GM12878 (cell line): ENCODE measurements at regions not wholly inside any gene's neighbourhood (a gene's known extent, or its start where the extent isn't known, plus 50 kb on each side); places are given as distances from the start of the nearest gene placed in this dataset.

Experiments
- ATAC-seq: fragments of 200-7000 bp; cut with Tn5 transposase; 3 replicates; pipeline ENCODE4 v1.9.1; 2020; ENCODE audit warnings: mild to moderate bottlenecking, moderate library complexity
- BruUV-seq: library from RNA; stranded (reverse); fragments of 400-500 nt; replicated peaks from 2 replicates; lab custom pipeline; 2021; lab: Mats Ljungman, UMichigan
- CTCF ChIA-PET: fragments of 300-600 bp; sonication (Branson Sonifier 250); formaldehyde crosslinking; extraction: SDS; loops from one replicate; lab custom pipeline; 2021; ENCODE audit warnings: inconsistent platforms; lab: Yijun Ruan, JAX
- POLR2A ChIA-PET: fragments of 350-600 bp; formaldehyde crosslinking; extraction: SDS; loops from one replicate; lab custom pipeline; 2021; ENCODE audit warnings: inconsistent platforms; lab: Charles Lee
- RAD21 ChIA-PET: fragments of 300-600 bp; sonication (Branson Sonifier 250); formaldehyde crosslinking; loops from one replicate; lab custom pipeline; 2023; ENCODE audit warnings: antibody characterized with exemption; ENCODE audit not compliant: unreplicated experiment; lab: Charles Lee
- SMC1A ChIA-PET: fragments of 300-600 bp; sonication (Branson Sonifier 250); formaldehyde crosslinking; loops from one replicate; lab custom pipeline; 2023; ENCODE audit not compliant: unreplicated experiment, uncharacterized antibody; lab: Charles Lee
- DNase-seq: peaks from one replicate; pipeline ENCODE4 v3.0.0-alpha.2; 2011; ENCODE audit warnings: low read depth, low spot score
- FAIRE-seq: peaks from 3 replicates; lab custom pipeline; 2011; peaks lifted over from hg19 to GRCh38; lab: Jason Lieb, UNC
- H2AFZ ChIP-seq: 2 replicates; pipeline ENCODE4 v1.6.0; 2011; ENCODE audit warnings: low read depth, low read length, control low read depth; ENCODE audit not compliant: control insufficient read depth
- H3K27ac ChIP-seq: 2 replicates; pipeline ENCODE4 v1.5.1; 2011; ENCODE audit warnings: control low read depth; ENCODE audit not compliant: control insufficient read depth, insufficient read depth
- H3K27me3 ChIP-seq, 2 experiments: replicated peaks in 1 of 2; 2 replicates each; pipeline versions ENCODE4 v1.6.0 to v1.6.1; 2011; ENCODE audit warnings: low read length in 1 of 2; ENCODE audit not compliant: control insufficient read depth in 2 of 2, insufficient read depth in 2 of 2
- H3K36me3 ChIP-seq, 2 experiments: 2 replicates each; pipeline ENCODE4 v1.5.1; 2011; ENCODE audit warnings: low read length in 1 of 2; ENCODE audit not compliant: control insufficient read depth in 2 of 2, insufficient read depth in 2 of 2
- H3K4me1 ChIP-seq: 2 replicates; pipeline ENCODE4 v1.6.1; 2011; ENCODE audit warnings: mild to moderate bottlenecking, low read length, moderate library complexity, mixed read lengths; ENCODE audit not compliant: control insufficient read depth, insufficient read depth
- H3K4me2 ChIP-seq: 2 replicates; pipeline ENCODE4 v1.6.0; 2011; ENCODE audit warnings: control low read depth; ENCODE audit not compliant: control insufficient read depth, insufficient read depth
- H3K4me3 ChIP-seq: fragments of 200-600 bp; sonication (generic); 2 replicates; pipeline ENCODE4 v1.5.1; 2016
- H3K79me2 ChIP-seq: 2 replicates; pipeline ENCODE4 v1.6.0; 2011; ENCODE audit warnings: low read length; ENCODE audit not compliant: control insufficient read depth, insufficient read depth
- H3K9ac ChIP-seq: 2 replicates; pipeline ENCODE4 v1.8.0; 2011; ENCODE audit warnings: low read length, control low read depth, mixed read lengths; ENCODE audit not compliant: control insufficient read depth, insufficient read depth
- H3K9me3 ChIP-seq: replicated peaks from 3 replicates; pipeline ENCODE4 v1.5.1; 2011; ENCODE audit warnings: mild to moderate bottlenecking, low read length; ENCODE audit not compliant: control insufficient read depth, insufficient read depth
- H4K20me1 ChIP-seq: 2 replicates; pipeline ENCODE4 v1.6.0; 2011; ENCODE audit not compliant: control insufficient read depth, insufficient read depth
- CBX5 ChIP-seq: sonication (generic); IDR thresholded peaks from 2 replicates; pipeline ENCODE4 v1.6.1; 2016; ENCODE audit warnings: low read depth, moderate library complexity, mild to moderate bottlenecking, inconsistent platforms
- CEBPB ChIP-seq, 2 experiments: fragments of 150-350 bp in 1 of 2; IDR thresholded peaks; 2 replicates each; pipeline ENCODE4 v1.6.1; 2012 to 2014; ENCODE audit warnings: low read depth in 2 of 2, low read length in 2 of 2, borderline replicate concordance in 1 of 2, inconsistent platforms in 1 of 2
- CHD2 ChIP-seq: IDR thresholded peaks from 2 replicates; pipeline ENCODE4 v1.6.1; 2011; ENCODE audit warnings: low read depth, low read length, improper control_type of control experiment, borderline replicate concordance
- EGR1 ChIP-seq, 2 experiments: IDR thresholded peaks; 1 replicate in 1 of 2; 2 replicates in 1 of 2; pipeline ENCODE4 v1.6.1; 2011 to 2012; ENCODE audit warnings: low read depth in 2 of 2, low read length in 2 of 2, borderline replicate concordance in 1 of 2, mild to moderate bottlenecking in 1 of 2, moderate library complexity in 1 of 2
- ELK1 ChIP-seq: IDR thresholded peaks from 2 replicates; pipeline ENCODE4 v1.6.1; 2012; ENCODE audit warnings: low read depth, low read length, improper control_type of control experiment
- FOS ChIP-seq: IDR thresholded peaks from 3 replicates; pipeline ENCODE4 v1.6.1; 2011; ENCODE audit warnings: borderline replicate concordance; ENCODE audit not compliant: insufficient read length; ENCODE audit errors: extremely low read depth
- FOXM1 ChIP-seq: IDR thresholded peaks from 2 replicates; pipeline ENCODE4 v1.6.1; 2012; ENCODE audit warnings: low read depth, mild to moderate bottlenecking, inconsistent platforms, low read length, moderate library complexity
- PAX8 ChIP-seq: fragments of 450-650 bp; IDR thresholded peaks from 2 replicates; pipeline ENCODE4 v1.6.1; 2017; ENCODE audit warnings: mild to moderate bottlenecking, moderate library complexity
- POLR2AphosphoS5 ChIP-seq: IDR thresholded peaks from 2 replicates; pipeline ENCODE4 v1.6.1; 2011; ENCODE audit warnings: mild to moderate bottlenecking, low read length, inconsistent platforms
- SUPT20H ChIP-seq: IDR thresholded peaks from 2 replicates; pipeline ENCODE4 v1.6.1; 2011; ENCODE audit warnings: low read depth, mild to moderate bottlenecking, low read length, moderate library complexity, borderline replicate concordance; ENCODE audit not compliant: control insufficient read depth
- ZNF217 ChIP-seq: fragments of 450-650 bp; IDR thresholded peaks from 2 replicates; pipeline ENCODE4 v1.6.1; 2017; ENCODE audit warnings: antibody characterized with exemption, mild to moderate bottlenecking
- ZNF274 ChIP-seq: IDR thresholded peaks from one replicate; pipeline ENCODE4 v1.8.0; 2011; ENCODE audit not compliant: insufficient read length, insufficient read depth
- ZZZ3 ChIP-seq: IDR thresholded peaks from 2 replicates; pipeline ENCODE4 v1.6.1; 2011; ENCODE audit warnings: low read depth; ENCODE audit not compliant: control insufficient read depth, insufficient read length
- WGBS: methylation state at CpG from one replicate; pipeline ENCODE4 v1.1.6; 2016; ENCODE audit warnings: low lambda C conversion rate; ENCODE audit not compliant: insufficient replicate concordance, insufficient coverage; ENCODE audit errors: missing lambda C conversion rate; 5-methylcytosine and 5-hydroxymethylcytosine counted together
- in situ Hi-C: fragments of 300-500 bp; cut with MboI; formaldehyde crosslinking; loops from 9 replicates; pipeline ENCODE4 v1.14.3; 2018; ENCODE audit warnings: mixed read lengths
- intact Hi-C: fragments of 100-400 bp; cut with micrococcal nuclease; formaldehyde crosslinking; loops from one replicate; pipeline ENCODE4 v1.14.2; 2022; ENCODE audit not compliant: unreplicated experiment

- FAIRE-seq (no peak), ATAC-seq (no peak), DNase-seq (no peak)
- Histone ChIP-seq H3K4me2 (no peak overlapping the region), H4K20me1 (no peaks in the 10 kb centered on the region), H3K36me3 (no peaks in the 10 kb centered on the region), H3K4me1 (no peaks in the 10 kb centered on the region), H3K27me3 (no peaks in the 10 kb centered on the region), H3K9ac (no peak overlapping the region), H3K27ac (no peak overlapping the region), H3K9me3 (no peaks in the 10 kb centered on the region), H3K4me3 (no peak overlapping the region), H2AFZ (no peak overlapping the region), H3K79me2 (no peaks in the 10 kb centered on the region)
- ChIA-PET RAD21 (no interaction called here), SMC1A (no interaction called here), POLR2A (no interaction called here), CTCF (no interaction called here)
- 48% methylated on average over 3 of the region's 3 CpGs for WGBS
- in situ Hi-C loops = no loop called here
- intact Hi-C loops = no loop called here
- no TSS peak for BruUV-seq
- no peak for TF ChIP-seq CBX5
- TF ChIP-seq FOS = no peak
- no peak for TF ChIP-seq POLR2AphosphoS5
- no peak for TF ChIP-seq ZNF217
- no peak for TF ChIP-seq ZNF274
- TF ChIP-seq EGR1 (IDR thresholded peaks at IDR 0.05; ENCODE audit: borderline replicate concordance in 1 of 2, low read depth in 2 of 2, low read length in 2 of 2) = no peak
- TF ChIP-seq SUPT20H = no peak
- TF ChIP-seq PAX8 = no peak
- no peak for TF ChIP-seq CEBPB (IDR thresholded peaks at IDR 0.05; ENCODE audit: borderline replicate concordance in 1 of 2, low read depth in 2 of 2, low read length in 2 of 2)
- TF ChIP-seq FOXM1 = no peak
- TF ChIP-seq CHD2 = no peak
- TF ChIP-seq ELK1 = no peak
- TF ChIP-seq ZZZ3 = no peak
Measured at GRCh38 chr5:58002323-58002722, 457.6 kb downstream of the PLK2 start.
